HG03558 (cell line): ENCODE measurements at regions not wholly inside any gene's neighbourhood (a gene's known extent, or its start where the extent isn't known, plus 50 kb on each side); places are given as distances from the start of the nearest gene placed in this dataset.

ENCODE experiments used
- ATAC-seq: cut with Tn5 transposase; IDR thresholded peaks from one replicate; pipeline ENCODE4 v1.9.1; 2021; ENCODE audit warnings: moderate number of reproducible peaks; ENCODE audit not compliant: unreplicated experiment; ENCODE audit errors: extremely low read depth

- ATAC-seq: no peak
Measured at GRCh38 chr10:44673245-44673983, 237.7 kb upstream of the TMEM72 start.

- ATAC-seq: no peak
Measured at GRCh38 chr10:44674536-44675386, 236.4 kb upstream of the TMEM72 start.

GRCh38 chr10:44675387-44675874 is 235.7 kb upstream of the TMEM72 start:
- ATAC-seq: no peak

GRCh38 chr10:44680764-44681163 is 230.4 kb upstream of the TMEM72 start:
- ATAC-seq: no peak

GRCh38 chr10:44682507-44682906 is 228.6 kb upstream of the TMEM72 start:
- no peak for ATAC-seq

- no peak for ATAC-seq
Measured at GRCh38 chr10:44684661-44685060, 226.5 kb upstream of the TMEM72 start.

- no peak for ATAC-seq
Measured at GRCh38 chr10:44685220-44685619, 225.9 kb upstream of the TMEM72 start.

- ATAC-seq: no peak
Measured at GRCh38 chr10:44685747-44686146, 225.4 kb upstream of the TMEM72 start.

- ATAC-seq: no peak
Measured at GRCh38 chr10:44689368-44689767, 221.8 kb upstream of the TMEM72 start.

GRCh38 chr10:44696496-44696895 is 214.6 kb upstream of the TMEM72 start:
- no peak for ATAC-seq

- no peak for ATAC-seq
Measured at GRCh38 chr10:44697116-44697515, 214.0 kb upstream of the TMEM72 start.

GRCh38 chr10:44702531-44702930 is 208.6 kb upstream of the TMEM72 start:
- ATAC-seq: no peak

- ATAC-seq: no peak
Measured at GRCh38 chr10:44703241-44704155, 207.6 kb upstream of the TMEM72 start.

GRCh38 chr10:44704616-44705015 is 206.5 kb upstream of the TMEM72 start:
- no peak for ATAC-seq

GRCh38 chr10:44706745-44707144 is 204.4 kb upstream of the TMEM72 start:
- no peak for ATAC-seq

- no peak for ATAC-seq
Measured at GRCh38 chr10:44713307-44713706, 197.8 kb upstream of the TMEM72 start.

- ATAC-seq: no peak
Measured at GRCh38 chr10:44714451-44714850, 196.7 kb upstream of the TMEM72 start.

- ATAC-seq: no peak
Measured at GRCh38 chr10:44715136-44715535, 196.0 kb upstream of the TMEM72 start.

- ATAC-seq: no peak
Measured at GRCh38 chr10:44716470-44717015, 194.6 kb upstream of the TMEM72 start.

GRCh38 chr10:44723082-44723481 is 188.1 kb upstream of the TMEM72 start:
- no peak for ATAC-seq
